ENCODE measurements at regions not wholly inside any gene's neighbourhood (a gene's known extent, or its start where the extent isn't known, plus 50 kb on each side); places are given as distances from the start of the nearest gene placed in this dataset.
"Not testable (repeated sequence)": the region's sequence is repeated elsewhere in the genome, so short reads cannot be mapped to it uniquely, and the experiment has no call there.

DNA sequence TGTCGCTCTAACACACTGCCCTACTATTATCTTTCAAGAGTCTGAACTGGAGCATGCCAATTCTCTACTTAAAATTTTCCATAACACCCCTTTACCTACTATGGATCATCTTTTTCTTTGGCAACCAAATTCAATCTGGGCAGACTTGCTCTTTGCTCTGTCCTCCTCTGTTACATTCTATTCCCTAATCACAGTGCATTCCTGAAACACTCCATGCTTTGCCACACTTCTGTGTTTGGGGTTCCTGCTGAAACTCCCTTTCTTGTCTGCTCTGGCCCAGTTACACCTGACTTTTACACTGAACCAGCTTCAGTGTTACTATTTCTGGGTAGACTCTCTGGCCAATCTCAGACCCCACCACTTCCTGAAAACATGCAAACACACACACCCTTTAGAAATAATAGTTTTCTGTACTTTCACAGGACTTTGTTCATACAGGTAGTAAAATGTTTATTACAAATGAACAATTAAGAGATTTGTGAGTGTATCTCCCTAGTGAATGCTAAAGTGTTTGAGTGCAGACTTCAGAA lies 119.9 kb upstream of the DCC start:
- no peak for DNase-seq

DNA sequence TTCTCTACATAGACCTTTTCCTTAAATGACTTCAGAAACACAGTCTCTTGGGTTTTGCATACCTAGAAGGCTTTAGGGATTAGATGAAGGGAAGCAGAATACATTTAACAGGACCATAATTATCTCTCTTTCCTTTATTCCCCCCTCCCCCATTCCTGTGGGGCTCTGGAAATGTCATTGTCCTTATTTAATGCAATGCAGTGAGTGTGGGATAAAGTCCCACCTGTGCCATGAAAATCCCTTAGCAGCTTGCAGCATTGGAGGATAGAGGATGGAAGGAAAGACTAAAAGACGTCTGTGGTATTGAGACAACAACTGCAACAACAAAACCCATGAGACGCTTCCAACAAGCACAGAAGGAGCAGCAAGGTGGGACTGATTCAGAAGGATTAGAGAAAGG lies 117.8 kb upstream of the DCC start:
- DNase-seq: no peak

DNA sequence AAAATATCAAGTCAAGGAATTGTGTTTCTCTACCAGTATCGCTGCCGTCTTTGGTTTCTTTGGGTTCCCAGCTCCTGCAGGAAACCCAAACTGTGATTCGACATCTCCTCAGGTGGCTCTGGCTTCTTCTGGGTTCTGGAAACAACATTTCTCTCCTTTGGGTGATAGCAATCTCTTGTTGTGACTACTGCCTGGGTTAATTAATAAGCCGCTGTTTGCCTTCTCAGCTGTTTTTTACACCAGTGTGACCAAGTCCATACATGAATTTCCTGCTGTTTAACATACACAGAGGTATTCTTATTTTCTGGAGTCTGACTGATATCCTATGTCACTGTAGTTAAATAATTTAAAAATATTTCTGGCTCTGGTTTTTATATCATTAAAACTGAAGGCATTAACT lies 112.5 kb upstream of the DCC start:
- DNase-seq: no peak

DNA sequence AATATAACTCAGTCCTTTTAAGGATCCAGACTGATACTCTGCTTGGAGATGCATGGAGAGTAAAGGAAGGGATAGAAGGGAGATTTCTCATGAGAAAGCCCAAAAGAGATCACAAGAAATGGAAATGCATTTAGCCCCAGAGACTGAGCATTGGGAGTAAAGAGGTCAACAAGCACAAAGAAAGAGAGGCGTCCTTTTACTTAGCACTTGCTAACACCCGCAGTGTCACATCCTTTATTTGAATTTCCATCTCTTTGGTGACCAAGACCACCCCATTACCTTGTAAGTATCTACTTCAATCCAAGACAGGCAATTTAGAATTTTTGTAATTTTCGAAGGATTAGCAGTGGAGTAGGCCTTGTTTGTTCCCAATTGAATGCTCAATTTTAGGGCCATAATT lies 111.8 kb upstream of the DCC start:
- DNase-seq: no peak

DNA sequence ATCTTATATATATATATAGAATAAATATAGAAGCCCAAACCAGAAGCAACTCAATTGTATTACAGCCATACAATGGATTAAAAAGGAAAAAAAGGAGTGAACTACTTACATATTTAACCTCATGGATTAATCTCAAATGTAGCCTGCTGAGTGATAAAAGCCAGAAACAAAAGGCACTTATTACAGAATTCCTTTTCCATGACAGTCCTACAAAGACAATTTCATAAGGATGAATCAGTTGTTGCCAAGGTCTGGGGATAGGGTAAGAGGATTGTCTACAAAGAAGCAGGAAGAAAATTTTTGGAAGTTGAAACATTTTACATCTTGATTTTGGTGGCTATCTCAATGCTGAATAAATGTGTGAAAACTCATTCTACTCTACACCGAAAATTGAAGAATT lies 103.9 kb upstream of the DCC start:
- DNase-seq: no peak

GRCh38 chr18:52237551-52237950 lies 102.4 kb upstream of the DCC start:
- no peak for DNase-seq

DNA sequence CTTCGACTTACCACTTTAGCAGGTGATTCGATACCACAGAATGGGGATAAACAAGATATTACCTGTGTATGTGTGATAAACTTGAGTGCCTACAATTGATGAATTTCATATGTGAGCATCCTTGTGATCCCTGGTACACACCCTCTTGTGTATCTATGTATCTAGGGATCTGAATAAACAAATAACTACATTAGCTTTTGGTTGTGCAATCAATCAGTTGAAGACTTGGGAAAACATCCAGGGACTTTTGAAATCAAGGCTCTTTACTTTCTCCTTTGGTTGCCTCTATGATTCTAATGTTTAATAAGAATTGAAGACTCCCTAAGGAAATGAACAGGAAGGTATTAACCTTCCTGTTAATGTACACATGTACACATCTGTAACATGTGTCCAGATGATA lies 97.3 kb upstream of the DCC start:
- DNase-seq: no peak

DNA sequence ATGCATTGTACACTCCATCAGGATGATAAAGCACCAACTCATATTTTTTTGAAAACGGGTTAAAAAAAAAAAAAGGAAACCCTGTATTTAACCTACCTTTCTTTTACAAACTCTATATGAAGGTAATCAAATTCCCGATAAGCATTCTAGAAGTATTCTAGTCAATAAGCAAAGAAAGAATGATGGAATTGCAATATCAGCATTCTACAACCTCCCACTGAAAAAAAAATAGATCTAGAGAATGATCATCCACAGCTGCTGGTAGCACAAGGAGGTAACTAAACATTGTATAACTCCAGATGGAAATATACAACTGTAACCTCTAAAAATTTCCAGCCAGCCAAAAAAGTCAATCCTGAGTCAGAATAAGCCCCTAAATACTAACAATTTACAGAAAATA lies 95.3 kb upstream of the DCC start:
- DNase-seq: no peak

DNA sequence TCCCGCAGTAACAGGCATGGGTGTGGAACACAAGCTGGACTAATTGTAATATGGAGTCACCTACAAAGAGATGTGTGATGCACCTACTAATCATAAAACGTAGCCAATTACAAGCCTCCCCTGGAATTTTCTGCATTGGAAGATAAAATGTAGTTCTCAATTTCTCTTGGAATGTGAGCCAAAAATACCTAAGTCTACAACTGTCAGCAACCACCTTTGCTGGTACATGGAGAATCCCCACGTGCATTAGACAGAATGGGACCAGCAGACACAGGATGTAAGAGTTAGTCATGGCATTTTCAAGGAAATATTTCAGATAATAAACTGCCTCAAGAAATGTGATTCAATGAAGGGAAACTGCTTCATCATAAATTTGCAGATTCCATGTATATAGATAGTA lies 85.6 kb upstream of the DCC start:
- no peak for DNase-seq

DNA sequence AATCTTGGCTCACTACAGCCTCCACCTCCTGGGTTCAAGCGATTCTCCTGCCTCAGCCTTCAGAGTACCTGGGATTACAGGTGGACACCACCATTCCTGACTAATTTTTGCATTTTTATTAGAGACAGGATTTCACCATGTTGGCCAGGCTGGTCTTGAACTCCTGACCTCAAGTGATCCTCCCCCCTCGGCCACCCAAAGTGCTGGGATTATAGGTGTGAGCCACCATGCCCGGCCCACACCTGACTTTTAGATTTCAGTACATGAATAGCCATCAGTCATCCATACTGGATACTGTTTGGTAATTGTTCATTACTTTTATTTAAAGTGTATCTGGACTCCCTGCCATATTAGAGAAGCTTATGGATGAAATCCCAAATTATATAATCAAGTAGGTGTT lies 82.6 kb upstream of the DCC start:
- not testable (repeated sequence) for DNase-seq

- no peak for DNase-seq
Observed at GRCh38 chr18:52275817-52276216, 64.2 kb upstream of the DCC start.

GRCh38 chr18:52277785-52278184 lies 62.2 kb upstream of the DCC start:
- no peak for DNase-seq

GRCh38 chr18:52278191-52278590 lies 61.8 kb upstream of the DCC start:
- no peak for DNase-seq

DNA sequence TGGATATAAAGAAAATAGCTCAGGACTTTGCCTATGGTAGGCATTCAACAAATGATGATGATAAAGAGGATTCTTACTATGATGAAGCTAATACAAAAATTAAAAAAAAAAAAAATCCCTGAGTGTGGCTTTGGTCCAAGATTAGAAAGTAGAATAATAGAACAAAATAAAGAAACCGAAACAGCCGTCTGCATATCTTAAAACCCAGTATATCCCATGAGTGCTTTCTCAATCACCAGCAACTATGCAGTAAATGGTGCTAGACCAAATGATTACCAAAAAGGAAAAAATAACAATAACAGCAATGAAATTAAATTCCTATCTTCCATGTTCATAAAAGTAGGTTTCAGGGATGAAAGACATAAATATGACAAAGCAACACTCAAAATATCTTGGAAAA lies 59.3 kb upstream of the DCC start:
- DNase-seq: no peak

DNA sequence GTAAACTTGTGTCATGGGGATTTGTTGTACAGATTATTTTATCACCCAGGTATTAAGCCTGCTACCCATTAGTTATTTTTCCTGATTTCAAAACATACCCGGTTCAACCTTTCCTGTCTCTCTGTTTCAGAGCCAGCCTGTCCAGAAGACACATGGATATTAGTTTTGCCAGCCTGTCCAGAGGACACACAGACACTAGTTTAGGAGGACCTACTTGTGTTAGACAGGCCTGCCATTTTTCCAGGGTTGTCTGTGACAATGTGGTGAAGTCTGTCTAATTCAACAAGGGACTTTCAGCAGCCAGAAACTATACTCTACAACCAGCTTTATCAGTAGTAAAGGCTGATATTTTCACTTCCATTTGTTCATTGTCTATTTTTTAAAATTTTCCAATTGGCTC lies 56.1 kb upstream of the DCC start:
- DNase-seq: no peak

- DNase-seq: no peak
Observed at GRCh38 chr18:52286675-52287074, 53.3 kb upstream of the DCC start.

- DNase-seq: no peak
Observed at GRCh38 chr18:52287151-52287550, 52.8 kb upstream of the DCC start.

GRCh38 chr18:52288403-52289004 lies 51.5 kb upstream of the DCC start:
- DNase-seq: no peak

DNA sequence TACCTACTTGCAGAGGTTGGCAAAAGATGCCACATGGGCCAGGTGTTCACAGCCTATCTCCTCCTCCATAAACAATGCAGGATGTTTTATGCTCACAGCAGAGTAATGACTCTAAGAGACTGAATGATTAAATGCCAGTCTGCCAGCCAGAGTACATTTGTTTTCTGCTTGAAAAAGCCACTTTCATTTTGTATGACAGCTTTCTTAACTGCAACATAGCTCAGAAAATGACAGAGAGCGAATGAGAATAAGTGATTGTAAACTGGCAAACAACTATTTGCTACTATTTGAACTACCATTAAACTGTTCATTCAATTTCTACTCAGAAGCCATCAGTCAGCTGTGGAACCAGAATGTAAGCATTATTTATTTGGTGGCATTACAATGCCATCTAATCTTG lies 50.6 kb upstream of the DCC start:
- DNase-seq: no peak
